GM19397 (cell line): ENCODE measurements at regions not wholly inside any gene's neighbourhood (a gene's known extent, or its start where the extent isn't known, plus 50 kb on each side); places are given as distances from the start of the nearest gene placed in this dataset.

Experiments used
- ATAC-seq: cut with Tn5 transposase; IDR thresholded peaks from one replicate; pipeline ENCODE4 v1.9.1; 2021; ENCODE audit warnings: mild to moderate bottlenecking, moderate library complexity; ENCODE audit not compliant: unreplicated experiment

GRCh38 chr18:78303519-78304191 lies 676.0 kb upstream of the SALL3 start:
- no peak for ATAC-seq

- no peak for ATAC-seq
Measured at GRCh38 chr18:78304192-78305164, 675.1 kb upstream of the SALL3 start.

GRCh38 chr18:78305789-78306188 lies 673.8 kb upstream of the SALL3 start:
- no peak for ATAC-seq

GRCh38 chr18:78309307-78309706 lies 670.3 kb upstream of the SALL3 start:
- ATAC-seq, result no peak

- no peak for ATAC-seq
Measured at GRCh38 chr18:78309924-78310323, 669.7 kb upstream of the SALL3 start.

- no peak for ATAC-seq
Measured at GRCh38 chr18:78319264-78319663, 660.4 kb upstream of the SALL3 start.

GRCh38 chr18:78319961-78320360 lies 659.7 kb upstream of the SALL3 start:
- no peak for ATAC-seq

GRCh38 chr18:78321402-78321801 lies 658.2 kb upstream of the SALL3 start:
- no peak for ATAC-seq

GRCh38 chr18:78323453-78324197 lies 656.0 kb upstream of the SALL3 start:
- ATAC-seq, result no peak

- no peak for ATAC-seq
Measured at GRCh38 chr18:78327643-78328042, 652.0 kb upstream of the SALL3 start.

- ATAC-seq, result no peak
Measured at GRCh38 chr18:78330766-78331165, 648.9 kb upstream of the SALL3 start.

- ATAC-seq, result no peak
Measured at GRCh38 chr18:78352910-78353309, 626.7 kb upstream of the SALL3 start.

GRCh38 chr18:78362198-78362597 lies 617.4 kb upstream of the SALL3 start:
- ATAC-seq, result no peak

- ATAC-seq, result no peak
Measured at GRCh38 chr18:78363556-78364387, 615.8 kb upstream of the SALL3 start.

GRCh38 chr18:78364388-78364960 lies 615.1 kb upstream of the SALL3 start:
- ATAC-seq, result no peak

GRCh38 chr18:78367996-78368395 lies 611.6 kb upstream of the SALL3 start:
- no peak for ATAC-seq

GRCh38 chr18:78368726-78369125 lies 610.9 kb upstream of the SALL3 start:
- ATAC-seq, result no peak

GRCh38 chr18:78376046-78376445 lies 603.6 kb upstream of the SALL3 start:
- no peak for ATAC-seq

- ATAC-seq, result no peak
Measured at GRCh38 chr18:78378403-78378802, 601.2 kb upstream of the SALL3 start.

GRCh38 chr18:78378983-78379382 lies 600.6 kb upstream of the SALL3 start:
- ATAC-seq, result no peak
